ENCODE measurements at regions not wholly inside any gene's neighbourhood (a gene's known extent, or its start where the extent isn't known, plus 50 kb on each side); places are given as distances from the start of the nearest gene placed in this dataset.

DNA sequence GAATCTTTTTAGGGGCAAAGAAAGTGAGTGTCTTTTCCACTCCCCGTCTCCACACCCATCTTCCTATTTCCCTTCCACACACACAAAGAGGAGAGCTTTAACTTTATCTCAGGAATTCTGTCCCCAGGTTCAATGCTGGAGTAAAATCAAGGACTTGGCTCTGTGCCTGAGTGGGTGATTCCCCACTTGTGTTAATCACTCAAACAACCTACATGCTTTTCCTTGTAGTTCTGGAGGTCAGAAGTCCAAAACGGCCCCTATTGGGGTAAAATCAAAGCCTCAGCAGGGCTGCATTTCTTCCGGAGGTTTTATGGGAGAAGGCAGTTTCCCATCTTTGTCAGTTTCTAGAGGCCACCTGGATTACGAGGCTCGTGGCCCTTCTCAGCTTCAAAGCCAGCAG is 422.3 kb upstream of the RBFOX1 start:
- Histone ChIP-seq H3K27ac (ENCODE audit: low read depth in 2 of 2, low read length in 1 of 2) (no peak overlapping the region), H3K4me1 (ENCODE audit: control insufficient read depth in 2 of 2, insufficient read depth in 2 of 2, low read length in 1 of 2) (no peaks in the 10 kb centered on the region), H3K9me3 (ENCODE audit: control insufficient read depth in 2 of 2, insufficient read depth in 1 of 2, low read depth in 1 of 2, low read length in 1 of 2) (no peaks in the 10 kb centered on the region), H3K4me3 (ENCODE audit: low read depth in 1 of 2, low read length in 2 of 2) (no peak overlapping the region), H3K27me3 (ENCODE audit: control insufficient read depth in 1 of 2, insufficient read depth in 2 of 2, low read length in 2 of 2) (no peaks in the 10 kb centered on the region), H3K36me3 (ENCODE audit: control insufficient read depth in 2 of 2, insufficient read depth in 2 of 2, low read length in 1 of 2) (no peaks in the 10 kb centered on the region)
- WGBS, 2 donors: 59 to 61% methylated on average over 5 of the region's 5 CpGs

DNA sequence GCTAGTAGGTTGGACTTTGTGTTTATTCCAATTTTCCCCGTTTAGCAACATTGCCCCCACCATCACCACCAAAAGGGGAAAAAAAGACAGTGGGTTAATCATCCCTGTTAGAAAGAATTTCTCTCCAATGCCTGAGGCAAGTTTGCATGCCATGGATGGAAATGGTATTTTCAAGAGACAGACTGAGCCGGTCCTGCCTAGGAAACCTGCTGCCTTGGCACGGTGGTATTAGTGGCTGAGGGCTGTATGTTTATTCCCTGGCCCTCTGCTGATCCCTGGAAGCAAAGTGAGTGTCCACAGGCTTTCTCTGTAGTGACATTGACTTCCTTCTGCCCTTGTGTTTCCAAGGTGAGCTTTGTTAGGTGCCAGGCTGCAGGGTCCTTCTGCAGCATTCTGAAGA is 427.0 kb upstream of the RBFOX1 start:
- 36 to 49% methylated on average over 3 of the region's 3 CpGs for WGBS, 2 donors
- Histone ChIP-seq H3K4me3 (ENCODE audit: low read depth in 1 of 2, low read length in 2 of 2) (no peak overlapping the region), H3K9me3 (ENCODE audit: control insufficient read depth in 2 of 2, insufficient read depth in 1 of 2, low read depth in 1 of 2, low read length in 1 of 2) (no peaks in the 10 kb centered on the region), H3K27ac (ENCODE audit: low read depth in 2 of 2, low read length in 1 of 2) (no peak overlapping the region), H3K36me3 (ENCODE audit: control insufficient read depth in 2 of 2, insufficient read depth in 2 of 2, low read length in 1 of 2) (no peaks in the 10 kb centered on the region), H3K4me1 (ENCODE audit: control insufficient read depth in 2 of 2, insufficient read depth in 2 of 2, low read length in 1 of 2) (no peaks in the 10 kb centered on the region), H3K27me3 (ENCODE audit: control insufficient read depth in 1 of 2, insufficient read depth in 2 of 2, low read length in 2 of 2) (no peaks in the 10 kb centered on the region)

DNA sequence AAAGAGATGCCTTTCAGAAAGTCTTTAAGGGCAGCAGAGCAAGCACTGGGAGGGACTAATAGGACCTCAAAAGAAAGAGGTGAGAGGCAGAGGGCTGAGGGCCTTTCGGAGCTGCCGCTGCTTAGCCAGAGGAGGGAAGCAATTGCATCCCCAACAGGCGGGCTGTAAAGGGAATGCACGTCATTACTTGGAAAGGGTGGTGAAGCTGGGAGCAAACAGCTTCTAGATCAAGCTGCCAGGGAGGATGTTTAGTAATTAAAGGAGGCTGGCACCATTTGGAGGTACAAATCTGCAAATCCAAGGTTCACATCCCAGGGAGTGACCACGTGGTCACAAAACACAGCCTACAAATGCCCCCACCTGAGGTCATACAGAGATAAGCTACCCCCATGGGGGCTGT is 429.0 kb upstream of the RBFOX1 start:
- H3K27ac ChIP-seq (ENCODE audit: low read depth in 2 of 2, low read length in 1 of 2): no peak overlapping the region
- H3K4me1 ChIP-seq (ENCODE audit: control insufficient read depth in 2 of 2, insufficient read depth in 2 of 2, low read length in 1 of 2): no peaks in the 10 kb centered on the region
- no peak overlapping the region for H3K4me3 ChIP-seq (ENCODE audit: low read depth in 1 of 2, low read length in 2 of 2)
- WGBS, 2 donors: 69 to 74% methylated on average over 5 of the region's 5 CpGs
- H3K27me3 ChIP-seq (ENCODE audit: control insufficient read depth in 1 of 2, insufficient read depth in 2 of 2, low read length in 2 of 2): no peaks in the 10 kb centered on the region
- no peaks in the 10 kb centered on the region for H3K36me3 ChIP-seq (ENCODE audit: control insufficient read depth in 2 of 2, insufficient read depth in 2 of 2, low read length in 1 of 2)
- H3K9me3 ChIP-seq (ENCODE audit: control insufficient read depth in 2 of 2, insufficient read depth in 1 of 2, low read depth in 1 of 2, low read length in 1 of 2): no peaks in the 10 kb centered on the region

DNA sequence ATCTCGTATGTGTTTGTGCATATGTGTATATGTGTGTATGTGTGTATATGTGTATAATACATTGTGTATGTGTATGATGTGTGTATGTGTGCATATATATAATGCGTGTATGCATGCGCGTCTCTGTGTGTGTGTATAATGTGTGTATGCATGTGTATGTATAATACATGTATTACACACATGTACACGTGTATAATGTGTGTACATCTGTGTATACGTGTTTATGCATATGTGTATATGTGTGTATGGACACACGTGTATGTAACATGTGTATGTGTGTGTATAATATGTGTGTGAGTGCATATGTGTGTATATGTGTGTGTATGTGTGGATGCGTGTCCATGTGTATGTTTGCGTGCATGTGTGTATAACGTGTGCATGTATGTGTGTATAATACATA is 433.7 kb upstream of the RBFOX1 start:
- no peaks in the 10 kb centered on the region for H3K27me3 ChIP-seq (ENCODE audit: control insufficient read depth in 1 of 2, insufficient read depth in 2 of 2, low read length in 2 of 2)
- WGBS, 2 donors: 85 to 89% methylated on average over 10 of the region's 10 CpGs
- no peaks in the 10 kb centered on the region for H3K9me3 ChIP-seq (ENCODE audit: control insufficient read depth in 2 of 2, insufficient read depth in 1 of 2, low read depth in 1 of 2, low read length in 1 of 2)
- no peak overlapping the region for H3K4me3 ChIP-seq (ENCODE audit: low read depth in 1 of 2, low read length in 2 of 2)
- H3K27ac ChIP-seq (ENCODE audit: low read depth in 2 of 2, low read length in 1 of 2): no peak overlapping the region
- no peaks in the 10 kb centered on the region for H3K4me1 ChIP-seq (ENCODE audit: control insufficient read depth in 2 of 2, insufficient read depth in 2 of 2, low read length in 1 of 2)
- H3K36me3 ChIP-seq (ENCODE audit: control insufficient read depth in 2 of 2, insufficient read depth in 2 of 2, low read length in 1 of 2): no peaks in the 10 kb centered on the region

DNA sequence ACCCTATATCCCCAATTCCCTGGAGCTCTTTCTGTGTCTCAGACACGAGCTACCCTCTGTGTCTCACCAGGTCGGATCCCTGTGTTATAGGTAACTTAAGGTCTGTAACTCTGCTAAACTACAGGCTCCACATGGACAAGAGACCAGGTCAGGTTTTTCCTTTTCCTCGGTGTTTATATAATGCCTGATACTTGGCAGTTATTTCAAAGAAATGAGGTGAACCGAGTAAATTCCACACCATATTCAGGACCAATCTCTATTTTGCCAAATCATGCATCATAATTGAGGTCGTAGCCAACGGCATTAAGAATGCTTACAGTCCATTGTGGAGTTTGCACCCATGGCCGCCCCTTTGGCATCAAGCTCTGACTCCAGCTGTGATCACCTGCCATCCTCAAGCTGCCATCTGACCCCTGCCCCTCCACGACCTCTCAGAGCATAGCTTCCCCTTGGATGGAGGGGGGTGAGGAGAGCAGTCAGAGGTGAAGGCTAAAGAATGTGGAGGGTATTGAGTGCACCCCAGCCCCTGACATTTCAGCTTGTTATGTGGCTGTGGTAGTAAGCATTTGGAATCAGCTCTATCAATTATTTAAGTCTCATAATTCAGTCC is 434.7 kb upstream of the RBFOX1 start:
- Histone ChIP-seq H3K36me3 (ENCODE audit: control insufficient read depth in 2 of 2, insufficient read depth in 2 of 2, low read length in 1 of 2) (no peaks in the 10 kb centered on the region), H3K4me3 (ENCODE audit: low read depth in 1 of 2, low read length in 2 of 2) (no peak overlapping the region), H3K27me3 (ENCODE audit: control insufficient read depth in 1 of 2, insufficient read depth in 2 of 2, low read length in 2 of 2) (no peaks in the 10 kb centered on the region), H3K27ac (ENCODE audit: low read depth in 2 of 2, low read length in 1 of 2) (no peak overlapping the region), H3K4me1 (ENCODE audit: control insufficient read depth in 2 of 2, insufficient read depth in 2 of 2, low read length in 1 of 2) (no peaks in the 10 kb centered on the region), H3K9me3 (ENCODE audit: control insufficient read depth in 2 of 2, insufficient read depth in 1 of 2, low read depth in 1 of 2, low read length in 1 of 2) (no peaks in the 10 kb centered on the region)
- 41 to 46% methylated on average over 8 of the region's 8 CpGs for WGBS, 2 donors

DNA sequence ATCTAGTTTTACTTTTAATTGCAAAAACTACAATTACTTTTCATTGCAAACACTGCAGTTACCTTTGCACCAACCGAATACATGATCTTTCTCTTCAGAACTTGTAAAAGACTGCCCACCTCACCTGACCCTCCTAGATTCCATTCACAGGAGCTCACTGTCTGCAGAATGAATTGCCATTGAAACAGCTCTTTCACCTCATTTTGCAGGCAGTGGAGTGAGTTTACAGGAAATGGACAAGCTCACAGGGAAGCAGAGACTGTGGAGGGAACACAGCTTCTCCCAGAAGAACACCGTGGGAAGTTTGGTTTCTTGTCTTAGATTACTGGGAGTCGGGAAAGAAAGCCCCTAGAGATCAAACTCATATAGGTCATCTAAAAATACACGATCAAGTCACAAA is 439.7 kb upstream of the RBFOX1 start:
- WGBS, 2 donors: 40 to 54% methylated on average over 4 of the region's 4 CpGs
- no peaks in the 10 kb centered on the region for H3K27me3 ChIP-seq (ENCODE audit: control insufficient read depth in 1 of 2, insufficient read depth in 2 of 2, low read length in 2 of 2)
- H3K9me3 ChIP-seq (ENCODE audit: control insufficient read depth in 2 of 2, insufficient read depth in 1 of 2, low read depth in 1 of 2, low read length in 1 of 2): no peaks in the 10 kb centered on the region
- no peak overlapping the region for H3K27ac ChIP-seq (ENCODE audit: low read depth in 2 of 2, low read length in 1 of 2)
- H3K36me3 ChIP-seq (ENCODE audit: control insufficient read depth in 2 of 2, insufficient read depth in 2 of 2, low read length in 1 of 2): no peaks in the 10 kb centered on the region
- H3K4me1 ChIP-seq (ENCODE audit: control insufficient read depth in 2 of 2, insufficient read depth in 2 of 2, low read length in 1 of 2): no peaks in the 10 kb centered on the region
- H3K4me3 ChIP-seq (ENCODE audit: low read depth in 1 of 2, low read length in 2 of 2): no peak overlapping the region

DNA sequence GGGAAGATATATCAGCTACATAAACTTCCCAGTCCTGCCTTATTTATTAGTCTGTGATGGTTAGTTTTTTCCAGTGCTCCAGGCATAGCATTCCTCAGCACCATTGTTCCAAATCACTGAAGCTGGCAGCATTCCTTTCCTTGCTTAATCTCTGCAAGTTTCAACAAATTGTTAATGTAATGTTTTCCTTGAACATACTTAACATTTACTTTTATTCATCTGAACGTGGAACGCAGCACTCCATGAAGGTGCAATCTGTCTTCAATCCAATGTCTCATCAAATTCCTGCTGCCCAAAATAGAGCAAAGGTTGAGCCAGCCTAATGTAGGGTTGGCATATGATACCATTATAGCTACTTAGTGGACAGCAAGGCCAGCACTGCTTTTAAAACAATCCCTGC is 441.1 kb upstream of the RBFOX1 start:
- WGBS, 2 donors: 28 to 54% methylated on average over 2 of the region's 2 CpGs
- Histone ChIP-seq H3K4me1 (ENCODE audit: control insufficient read depth in 2 of 2, insufficient read depth in 2 of 2, low read length in 1 of 2) (no peaks in the 10 kb centered on the region), H3K4me3 (ENCODE audit: low read depth in 1 of 2, low read length in 2 of 2) (no peak overlapping the region), H3K9me3 (ENCODE audit: control insufficient read depth in 2 of 2, insufficient read depth in 1 of 2, low read depth in 1 of 2, low read length in 1 of 2) (no peaks in the 10 kb centered on the region), H3K27ac (ENCODE audit: low read depth in 2 of 2, low read length in 1 of 2) (no peak overlapping the region), H3K27me3 (ENCODE audit: control insufficient read depth in 1 of 2, insufficient read depth in 2 of 2, low read length in 2 of 2) (no peaks in the 10 kb centered on the region), H3K36me3 (ENCODE audit: control insufficient read depth in 2 of 2, insufficient read depth in 2 of 2, low read length in 1 of 2) (no peaks in the 10 kb centered on the region)

DNA sequence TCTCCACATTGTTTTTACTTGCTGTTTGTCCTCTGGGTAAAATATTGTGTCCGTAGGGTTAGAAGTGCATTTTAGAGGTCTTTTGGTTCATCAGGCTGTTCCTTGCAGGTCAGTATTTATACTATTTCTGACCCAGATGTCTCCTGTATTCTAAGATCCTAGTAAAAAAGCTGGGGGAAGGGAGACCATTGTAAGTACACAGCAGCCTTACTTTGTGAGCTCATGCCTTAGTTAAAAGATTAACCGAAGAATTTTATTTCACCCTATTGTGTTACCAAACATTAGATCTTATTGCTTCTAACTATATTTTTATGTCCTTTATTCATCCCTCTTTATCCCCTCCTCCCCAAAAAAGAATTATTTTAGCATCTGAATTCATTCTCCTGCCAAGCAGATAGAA is 444.1 kb upstream of the RBFOX1 start:
- no peaks in the 10 kb centered on the region for H3K36me3 ChIP-seq (ENCODE audit: control insufficient read depth in 2 of 2, insufficient read depth in 2 of 2, low read length in 1 of 2)
- no peaks in the 10 kb centered on the region for H3K27me3 ChIP-seq (ENCODE audit: control insufficient read depth in 1 of 2, insufficient read depth in 2 of 2, low read length in 2 of 2)
- H3K9me3 ChIP-seq (ENCODE audit: control insufficient read depth in 2 of 2, insufficient read depth in 1 of 2, low read depth in 1 of 2, low read length in 1 of 2): peaks cover 0 to 2% of the 10 kb centered on the region in 2 donors
- H3K27ac ChIP-seq (ENCODE audit: low read depth in 2 of 2, low read length in 1 of 2): no peak overlapping the region
- no peak overlapping the region for H3K4me3 ChIP-seq (ENCODE audit: low read depth in 1 of 2, low read length in 2 of 2)
- WGBS, 2 donors: 53 to 69% methylated on average over 2 of the region's 2 CpGs
- no peaks in the 10 kb centered on the region for H3K4me1 ChIP-seq (ENCODE audit: control insufficient read depth in 2 of 2, insufficient read depth in 2 of 2, low read length in 1 of 2)

DNA sequence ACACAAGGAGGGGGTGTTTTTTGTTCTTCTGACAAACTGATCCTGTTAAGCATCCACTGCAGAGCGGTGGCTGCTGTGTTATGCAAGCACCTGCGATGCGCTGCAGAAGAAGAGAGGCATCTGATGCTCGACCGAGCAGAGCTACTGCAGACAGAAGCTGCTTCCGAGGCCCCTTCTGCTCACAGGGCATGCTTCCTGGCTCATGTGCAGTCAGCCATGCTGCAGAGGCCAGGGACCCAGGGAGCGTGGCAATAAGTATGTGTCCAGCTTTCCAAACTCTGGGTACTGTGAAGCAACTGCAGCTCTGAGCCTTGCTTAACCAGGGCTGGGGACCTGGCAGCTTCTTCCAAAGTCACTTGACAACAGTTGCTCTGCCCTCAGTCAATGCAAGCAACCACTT is 448.6 kb upstream of the RBFOX1 start:
- H3K9me3 ChIP-seq (ENCODE audit: control insufficient read depth in 2 of 2, insufficient read depth in 1 of 2, low read depth in 1 of 2, low read length in 1 of 2): peaks cover 0 to 2% of the 10 kb centered on the region in 2 donors
- no peak overlapping the region for H3K27ac ChIP-seq (ENCODE audit: low read depth in 2 of 2, low read length in 1 of 2)
- no peaks in the 10 kb centered on the region for H3K36me3 ChIP-seq (ENCODE audit: control insufficient read depth in 2 of 2, insufficient read depth in 2 of 2, low read length in 1 of 2)
- 74 to 81% methylated on average over 7 of the region's 7 CpGs for WGBS, 2 donors
- H3K27me3 ChIP-seq (ENCODE audit: control insufficient read depth in 1 of 2, insufficient read depth in 2 of 2, low read length in 2 of 2): no peaks in the 10 kb centered on the region
- H3K4me3 ChIP-seq (ENCODE audit: low read depth in 1 of 2, low read length in 2 of 2): no peak overlapping the region
- H3K4me1 ChIP-seq (ENCODE audit: control insufficient read depth in 2 of 2, insufficient read depth in 2 of 2, low read length in 1 of 2): no peaks in the 10 kb centered on the region

DNA sequence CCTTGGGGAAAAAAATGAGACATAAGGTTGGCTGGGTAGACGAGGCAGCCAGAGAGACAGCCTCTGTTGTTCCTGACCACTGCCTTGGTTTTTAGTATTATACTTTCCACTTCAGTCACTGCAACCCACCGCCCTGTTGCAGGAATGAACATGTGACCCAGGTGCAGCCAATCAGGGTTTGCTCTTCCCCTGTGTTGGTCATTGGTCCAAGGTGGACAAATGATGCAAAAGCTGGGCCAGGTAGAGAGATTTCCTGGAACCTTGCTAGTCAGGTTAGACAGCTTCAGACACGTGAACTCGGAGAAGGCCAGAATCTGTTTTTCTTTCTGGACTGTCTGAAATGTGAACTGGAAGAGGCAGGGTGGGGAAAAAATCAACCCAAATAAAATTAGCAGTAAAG is 452.4 kb upstream of the RBFOX1 start:
- 61 to 62% methylated on average over 4 of the region's 4 CpGs for WGBS, 2 donors
- Histone ChIP-seq H3K4me1 (ENCODE audit: control insufficient read depth in 2 of 2, insufficient read depth in 2 of 2, low read length in 1 of 2) (no peaks in the 10 kb centered on the region), H3K36me3 (ENCODE audit: control insufficient read depth in 2 of 2, insufficient read depth in 2 of 2, low read length in 1 of 2) (no peaks in the 10 kb centered on the region), H3K27ac (ENCODE audit: low read depth in 2 of 2, low read length in 1 of 2) (no peak overlapping the region), H3K4me3 (ENCODE audit: low read depth in 1 of 2, low read length in 2 of 2) (no peak overlapping the region), H3K9me3 (ENCODE audit: control insufficient read depth in 2 of 2, insufficient read depth in 1 of 2, low read depth in 1 of 2, low read length in 1 of 2) (peaks cover 0 to 2% of the 10 kb centered on the region in 2 donors), H3K27me3 (ENCODE audit: control insufficient read depth in 1 of 2, insufficient read depth in 2 of 2, low read length in 2 of 2) (no peaks in the 10 kb centered on the region)

All from esophagus (tissue), 2 donors.